Neural cell (in vitro differentiated cells): ENCODE measurements at regions not wholly inside any gene's neighbourhood (a gene's known extent, or its start where the extent isn't known, plus 50 kb on each side); places are given as distances from the start of the nearest gene placed in this dataset.

ENCODE experiments used
- POLR2AphosphoS5 ChIP-seq: IDR thresholded peaks from 2 replicates; pipeline ENCODE4 v1.6.1; 2012
- RAD21 ChIP-seq: fragments of 450-650 bp; conservative IDR thresholded peaks from 2 replicates; pipeline ENCODE4 v1.6.1; 2014; ENCODE audit warnings: antibody characterized with exemption, mild to moderate bottlenecking, moderate library complexity
- TF ChIP-seq, protein P1 (sequence below): fragments of 450-650 bp; IDR thresholded peaks from 2 replicates; pipeline ENCODE4 v1.5.1; 2014; ENCODE audit warnings: antibody characterized with exemption, mild to moderate bottlenecking, moderate library complexity; ENCODE audit not compliant: poor library complexity, severe bottlenecking

DNA sequence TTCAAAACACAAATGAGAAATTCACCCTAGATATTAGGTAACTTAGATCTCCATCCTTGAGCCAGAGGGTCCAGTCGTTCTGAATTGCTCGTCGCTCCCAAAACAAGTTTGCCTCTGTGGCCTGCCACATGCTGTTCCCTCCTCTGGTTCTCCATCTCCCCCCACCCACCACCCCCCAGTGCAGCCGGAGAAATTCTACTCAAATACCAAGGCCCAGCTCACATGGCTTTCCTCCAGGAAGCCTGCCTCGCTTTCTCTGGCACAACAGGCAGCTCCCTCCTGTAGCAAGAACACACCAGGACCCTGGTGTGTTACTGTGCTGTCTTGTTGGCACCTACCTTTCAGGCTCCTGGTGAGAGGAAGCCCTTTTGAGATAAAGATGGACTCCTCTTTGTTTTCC lies 52.7 kb upstream of the C10orf90 start:
- TF ChIP-seq, protein P1, sequence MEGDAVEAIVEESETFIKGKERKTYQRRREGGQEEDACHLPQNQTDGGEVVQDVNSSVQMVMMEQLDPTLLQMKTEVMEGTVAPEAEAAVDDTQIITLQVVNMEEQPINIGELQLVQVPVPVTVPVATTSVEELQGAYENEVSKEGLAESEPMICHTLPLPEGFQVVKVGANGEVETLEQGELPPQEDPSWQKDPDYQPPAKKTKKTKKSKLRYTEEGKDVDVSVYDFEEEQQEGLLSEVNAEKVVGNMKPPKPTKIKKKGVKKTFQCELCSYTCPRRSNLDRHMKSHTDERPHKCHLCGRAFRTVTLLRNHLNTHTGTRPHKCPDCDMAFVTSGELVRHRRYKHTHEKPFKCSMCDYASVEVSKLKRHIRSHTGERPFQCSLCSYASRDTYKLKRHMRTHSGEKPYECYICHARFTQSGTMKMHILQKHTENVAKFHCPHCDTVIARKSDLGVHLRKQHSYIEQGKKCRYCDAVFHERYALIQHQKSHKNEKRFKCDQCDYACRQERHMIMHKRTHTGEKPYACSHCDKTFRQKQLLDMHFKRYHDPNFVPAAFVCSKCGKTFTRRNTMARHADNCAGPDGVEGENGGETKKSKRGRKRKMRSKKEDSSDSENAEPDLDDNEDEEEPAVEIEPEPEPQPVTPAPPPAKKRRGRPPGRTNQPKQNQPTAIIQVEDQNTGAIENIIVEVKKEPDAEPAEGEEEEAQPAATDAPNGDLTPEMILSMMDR, result no peak
- TF ChIP-seq RAD21, result no peak
- TF ChIP-seq POLR2AphosphoS5, result no peak
